ENCODE measurements at regions not wholly inside any gene's neighbourhood (a gene's known extent, or its start where the extent isn't known, plus 50 kb on each side); places are given as distances from the start of the nearest gene placed in this dataset.

- TF ChIP-seq, protein P1, sequence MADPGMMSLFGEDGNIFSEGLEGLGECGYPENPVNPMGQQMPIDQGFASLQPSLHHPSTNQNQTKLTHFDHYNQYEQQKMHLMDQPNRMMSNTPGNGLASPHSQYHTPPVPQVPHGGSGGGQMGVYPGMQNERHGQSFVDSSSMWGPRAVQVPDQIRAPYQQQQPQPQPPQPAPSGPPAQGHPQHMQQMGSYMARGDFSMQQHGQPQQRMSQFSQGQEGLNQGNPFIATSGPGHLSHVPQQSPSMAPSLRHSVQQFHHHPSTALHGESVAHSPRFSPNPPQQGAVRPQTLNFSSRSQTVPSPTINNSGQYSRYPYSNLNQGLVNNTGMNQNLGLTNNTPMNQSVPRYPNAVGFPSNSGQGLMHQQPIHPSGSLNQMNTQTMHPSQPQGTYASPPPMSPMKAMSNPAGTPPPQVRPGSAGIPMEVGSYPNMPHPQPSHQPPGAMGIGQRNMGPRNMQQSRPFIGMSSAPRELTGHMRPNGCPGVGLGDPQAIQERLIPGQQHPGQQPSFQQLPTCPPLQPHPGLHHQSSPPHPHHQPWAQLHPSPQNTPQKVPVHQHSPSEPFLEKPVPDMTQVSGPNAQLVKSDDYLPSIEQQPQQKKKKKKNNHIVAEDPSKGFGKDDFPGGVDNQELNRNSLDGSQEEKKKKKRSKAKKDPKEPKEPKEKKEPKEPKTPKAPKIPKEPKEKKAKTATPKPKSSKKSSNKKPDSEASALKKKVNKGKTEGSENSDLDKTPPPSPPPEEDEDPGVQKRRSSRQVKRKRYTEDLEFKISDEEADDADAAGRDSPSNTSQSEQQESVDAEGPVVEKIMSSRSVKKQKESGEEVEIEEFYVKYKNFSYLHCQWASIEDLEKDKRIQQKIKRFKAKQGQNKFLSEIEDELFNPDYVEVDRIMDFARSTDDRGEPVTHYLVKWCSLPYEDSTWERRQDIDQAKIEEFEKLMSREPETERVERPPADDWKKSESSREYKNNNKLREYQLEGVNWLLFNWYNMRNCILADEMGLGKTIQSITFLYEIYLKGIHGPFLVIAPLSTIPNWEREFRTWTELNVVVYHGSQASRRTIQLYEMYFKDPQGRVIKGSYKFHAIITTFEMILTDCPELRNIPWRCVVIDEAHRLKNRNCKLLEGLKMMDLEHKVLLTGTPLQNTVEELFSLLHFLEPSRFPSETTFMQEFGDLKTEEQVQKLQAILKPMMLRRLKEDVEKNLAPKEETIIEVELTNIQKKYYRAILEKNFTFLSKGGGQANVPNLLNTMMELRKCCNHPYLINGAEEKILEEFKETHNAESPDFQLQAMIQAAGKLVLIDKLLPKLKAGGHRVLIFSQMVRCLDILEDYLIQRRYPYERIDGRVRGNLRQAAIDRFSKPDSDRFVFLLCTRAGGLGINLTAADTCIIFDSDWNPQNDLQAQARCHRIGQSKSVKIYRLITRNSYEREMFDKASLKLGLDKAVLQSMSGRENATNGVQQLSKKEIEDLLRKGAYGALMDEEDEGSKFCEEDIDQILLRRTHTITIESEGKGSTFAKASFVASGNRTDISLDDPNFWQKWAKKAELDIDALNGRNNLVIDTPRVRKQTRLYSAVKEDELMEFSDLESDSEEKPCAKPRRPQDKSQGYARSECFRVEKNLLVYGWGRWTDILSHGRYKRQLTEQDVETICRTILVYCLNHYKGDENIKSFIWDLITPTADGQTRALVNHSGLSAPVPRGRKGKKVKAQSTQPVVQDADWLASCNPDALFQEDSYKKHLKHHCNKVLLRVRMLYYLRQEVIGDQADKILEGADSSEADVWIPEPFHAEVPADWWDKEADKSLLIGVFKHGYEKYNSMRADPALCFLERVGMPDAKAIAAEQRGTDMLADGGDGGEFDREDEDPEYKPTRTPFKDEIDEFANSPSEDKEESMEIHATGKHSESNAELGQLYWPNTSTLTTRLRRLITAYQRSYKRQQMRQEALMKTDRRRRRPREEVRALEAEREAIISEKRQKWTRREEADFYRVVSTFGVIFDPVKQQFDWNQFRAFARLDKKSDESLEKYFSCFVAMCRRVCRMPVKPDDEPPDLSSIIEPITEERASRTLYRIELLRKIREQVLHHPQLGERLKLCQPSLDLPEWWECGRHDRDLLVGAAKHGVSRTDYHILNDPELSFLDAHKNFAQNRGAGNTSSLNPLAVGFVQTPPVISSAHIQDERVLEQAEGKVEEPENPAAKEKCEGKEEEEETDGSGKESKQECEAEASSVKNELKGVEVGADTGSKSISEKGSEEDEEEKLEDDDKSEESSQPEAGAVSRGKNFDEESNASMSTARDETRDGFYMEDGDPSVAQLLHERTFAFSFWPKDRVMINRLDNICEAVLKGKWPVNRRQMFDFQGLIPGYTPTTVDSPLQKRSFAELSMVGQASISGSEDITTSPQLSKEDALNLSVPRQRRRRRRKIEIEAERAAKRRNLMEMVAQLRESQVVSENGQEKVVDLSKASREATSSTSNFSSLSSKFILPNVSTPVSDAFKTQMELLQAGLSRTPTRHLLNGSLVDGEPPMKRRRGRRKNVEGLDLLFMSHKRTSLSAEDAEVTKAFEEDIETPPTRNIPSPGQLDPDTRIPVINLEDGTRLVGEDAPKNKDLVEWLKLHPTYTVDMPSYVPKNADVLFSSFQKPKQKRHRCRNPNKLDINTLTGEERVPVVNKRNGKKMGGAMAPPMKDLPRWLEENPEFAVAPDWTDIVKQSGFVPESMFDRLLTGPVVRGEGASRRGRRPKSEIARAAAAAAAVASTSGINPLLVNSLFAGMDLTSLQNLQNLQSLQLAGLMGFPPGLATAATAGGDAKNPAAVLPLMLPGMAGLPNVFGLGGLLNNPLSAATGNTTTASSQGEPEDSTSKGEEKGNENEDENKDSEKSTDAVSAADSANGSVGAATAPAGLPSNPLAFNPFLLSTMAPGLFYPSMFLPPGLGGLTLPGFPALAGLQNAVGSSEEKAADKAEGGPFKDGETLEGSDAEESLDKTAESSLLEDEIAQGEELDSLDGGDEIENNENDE (IDR thresholded peaks at IDR 0.05; ENCODE audit: low read depth, low read length), result no peak
- TF ChIP-seq ZBTB7A (IDR thresholded peaks at IDR 0.05; ENCODE audit: borderline replicate concordance, control insufficient read depth, low read depth, low read length) (no peak), ZNF764 (CRISPR knock-in tag; IDR thresholded peaks at IDR 0.05; ENCODE audit: low read depth) (no peak), CTBP1 (IDR thresholded peaks at IDR 0.05; ENCODE audit: borderline replicate concordance) (no peak), ZNF431 (CRISPR knock-in tag; IDR thresholded peaks at IDR 0.05) (no peak), EWSR1 (IDR thresholded peaks at IDR 0.05; ENCODE audit: borderline replicate concordance, low read depth, partially characterized antibody) (no peak), ZBTB33 (CRISPR knock-in tag; IDR thresholded peaks at IDR 0.05) (no peak), JUN (IDR thresholded peaks at IDR 0.05; ENCODE audit: borderline replicate concordance, low read depth, low read length) (no peak), JUN (CRISPR knock-in tag; IDR thresholded peaks at IDR 0.05; ENCODE audit: borderline replicate concordance) (no peak), ZBTB17 (CRISPR knock-in tag; IDR thresholded peaks at IDR 0.05) (no peak), BRF2 (IDR thresholded peaks at IDR 0.05; ENCODE audit: borderline replicate concordance, insufficient read depth, insufficient read length) (no peak)
- TF ChIP-seq, protein P2, sequence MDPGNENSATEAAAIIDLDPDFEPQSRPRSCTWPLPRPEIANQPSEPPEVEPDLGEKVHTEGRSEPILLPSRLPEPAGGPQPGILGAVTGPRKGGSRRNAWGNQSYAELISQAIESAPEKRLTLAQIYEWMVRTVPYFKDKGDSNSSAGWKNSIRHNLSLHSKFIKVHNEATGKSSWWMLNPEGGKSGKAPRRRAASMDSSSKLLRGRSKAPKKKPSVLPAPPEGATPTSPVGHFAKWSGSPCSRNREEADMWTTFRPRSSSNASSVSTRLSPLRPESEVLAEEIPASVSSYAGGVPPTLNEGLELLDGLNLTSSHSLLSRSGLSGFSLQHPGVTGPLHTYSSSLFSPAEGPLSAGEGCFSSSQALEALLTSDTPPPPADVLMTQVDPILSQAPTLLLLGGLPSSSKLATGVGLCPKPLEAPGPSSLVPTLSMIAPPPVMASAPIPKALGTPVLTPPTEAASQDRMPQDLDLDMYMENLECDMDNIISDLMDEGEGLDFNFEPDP (CRISPR knock-in tag; IDR thresholded peaks at IDR 0.05), result no peak
Observed at GRCh38 chr10:129389194-129389593, 77.8 kb upstream of the MGMT start (continued).

Measured in K562 (cell line).